Transverse colon (tissue), 4 donors: ENCODE measurements at regions not wholly inside any gene's neighbourhood (a gene's known extent, or its start where the extent isn't known, plus 50 kb on each side); places are given as distances from the start of the nearest gene placed in this dataset.

Source experiments
- DNase-seq: peaks from one replicate; pipeline ENCODE4 v3.0.0-alpha.2; 2019
- H3K27ac ChIP-seq, 4 donors: fragments of 200-600 bp; sonication (generic); 2 replicates each; pipeline ENCODE4 v1.5.1; 2016 to 2018; ENCODE audit warnings: inconsistent platforms in 4 of 4
- H3K27me3 ChIP-seq: fragments of 200-600 bp; sonication (generic); 2 replicates; pipeline ENCODE4 v1.5.1; 2017; ENCODE audit warnings: inconsistent platforms
- H3K36me3 ChIP-seq, 4 donors: fragments of 200-600 bp; sonication (generic); 2 replicates each; pipeline ENCODE4 v1.5.1; 2017 to 2019; ENCODE audit warnings: inconsistent platforms in 4 of 4
- H3K4me1 ChIP-seq, 4 donors: fragments of 200-600 bp; sonication (generic); 2 replicates each; pipeline ENCODE4 v1.5.1; 2017 to 2020; ENCODE audit warnings: inconsistent platforms in 4 of 4
- H3K4me3 ChIP-seq, 4 donors: fragments of 200-600 bp; sonication (generic); 1 replicate in 1 of 4; 2 replicates in 3 of 4; pipeline versions ENCODE4 v1.5.1 to v1.6.1; 2017 to 2019; ENCODE audit warnings: inconsistent platforms in 4 of 4
- H3K9me3 ChIP-seq, 2 donors: fragments of 200-600 bp; sonication (generic); 2 replicates each; pipeline ENCODE4 v1.5.1; 2017 to 2019; ENCODE audit warnings: inconsistent platforms in 2 of 2
- EP300 ChIP-seq: sonication (generic); formaldehyde crosslinking; IDR thresholded peaks from one replicate; pipeline ENCODE4 v1.6.1; 2017; ENCODE audit warnings: antibody characterized with exemption, low read depth
- POLR2A ChIP-seq: fragments of 450-650 bp; IDR thresholded peaks from one replicate; pipeline ENCODE4 v1.6.1; 2016; ENCODE audit warnings: antibody characterized with exemption, mild to moderate bottlenecking, moderate library complexity
- POLR2AphosphoS5 ChIP-seq, 3 donors: sonication (generic); formaldehyde crosslinking; IDR thresholded peaks; one replicate each; pipeline ENCODE4 v1.6.1; 2016; ENCODE audit warnings: antibody characterized with exemption in 3 of 3
- WGBS, 2 donors: methylation state at CpG; one replicate each; pipeline ENCODE4 v1.1.5; 2018; ENCODE audit warnings: low coverage in 1 of 2; 5-methylcytosine and 5-hydroxymethylcytosine counted together
- in situ Hi-C, 4 donors: fragments of 200-750 bp; cut with MboI; loops; one replicate each; pipeline versions ENCODE4 v1.15.0 to v1.15.1; 2017; ENCODE audit warnings: low sequenced_read_pairs in 3 of 4, low pct_ligation_motif_present in 1 of 4, low pct_unique_long_range_greater_than_20kb in 1 of 4
- intact Hi-C: fragments of 100-400 bp; cut with DNase I; formaldehyde crosslinking; loops from one replicate; pipeline ENCODE4 v1.15.1; 2023; ENCODE audit warnings: low total_unique reads
- TF ChIP-seq, protein P1 (sequence below), 5 experiments: fragments of 200-600 bp in 3 of 5; fragments of 450-650 bp in 2 of 5; sonication (generic) in 3 of 5; IDR thresholded peaks; 1 replicate in 2 of 5; 2 replicates in 3 of 5; pipeline ENCODE4 v1.5.1; 2016 to 2017; ENCODE audit warnings: antibody characterized with exemption in 5 of 5, inconsistent platforms in 3 of 5, mild to moderate bottlenecking in 2 of 5, moderate library complexity in 1 of 5

DNA sequence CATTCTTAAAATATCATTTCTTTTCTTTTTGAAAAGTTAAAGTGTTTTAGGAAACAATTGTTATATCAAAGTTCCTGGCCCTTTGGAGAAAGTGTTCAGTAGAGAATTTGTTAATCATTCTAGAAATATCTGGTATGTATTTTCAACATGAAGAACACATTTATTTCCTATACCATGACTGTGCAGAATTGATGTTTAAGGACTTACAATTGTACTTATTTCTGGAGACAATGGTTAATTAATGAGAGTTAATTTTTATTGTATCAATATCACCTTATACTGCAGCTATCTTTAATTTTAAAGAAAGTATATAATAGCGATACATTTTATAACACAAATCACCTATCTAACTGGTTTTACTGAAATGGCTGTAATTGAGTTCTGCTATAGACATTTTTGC, 95.3 kb downstream of the TEX29 start:
- Histone ChIP-seq H3K27me3 (peaks cover 47% of the 10 kb centered on the region), H3K9me3 (no peaks in the 10 kb centered on the region), H3K4me1 (peaks cover 0 to 9% (median 4%) of the 10 kb centered on the region in 4 donors), H3K36me3 (no peaks in the 10 kb centered on the region), H3K4me3 (no peak overlapping the region), H3K27ac (no peak overlapping the region)
- in situ Hi-C loops = no loop called here
- intact Hi-C loops = no loop called here
- 98 to 100% methylated on average over 1 of the region's 1 CpG for WGBS, 2 donors
- DNase-seq = no peak
- TF ChIP-seq POLR2A = no peak
- TF ChIP-seq, protein P1, sequence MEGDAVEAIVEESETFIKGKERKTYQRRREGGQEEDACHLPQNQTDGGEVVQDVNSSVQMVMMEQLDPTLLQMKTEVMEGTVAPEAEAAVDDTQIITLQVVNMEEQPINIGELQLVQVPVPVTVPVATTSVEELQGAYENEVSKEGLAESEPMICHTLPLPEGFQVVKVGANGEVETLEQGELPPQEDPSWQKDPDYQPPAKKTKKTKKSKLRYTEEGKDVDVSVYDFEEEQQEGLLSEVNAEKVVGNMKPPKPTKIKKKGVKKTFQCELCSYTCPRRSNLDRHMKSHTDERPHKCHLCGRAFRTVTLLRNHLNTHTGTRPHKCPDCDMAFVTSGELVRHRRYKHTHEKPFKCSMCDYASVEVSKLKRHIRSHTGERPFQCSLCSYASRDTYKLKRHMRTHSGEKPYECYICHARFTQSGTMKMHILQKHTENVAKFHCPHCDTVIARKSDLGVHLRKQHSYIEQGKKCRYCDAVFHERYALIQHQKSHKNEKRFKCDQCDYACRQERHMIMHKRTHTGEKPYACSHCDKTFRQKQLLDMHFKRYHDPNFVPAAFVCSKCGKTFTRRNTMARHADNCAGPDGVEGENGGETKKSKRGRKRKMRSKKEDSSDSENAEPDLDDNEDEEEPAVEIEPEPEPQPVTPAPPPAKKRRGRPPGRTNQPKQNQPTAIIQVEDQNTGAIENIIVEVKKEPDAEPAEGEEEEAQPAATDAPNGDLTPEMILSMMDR (IDR thresholded peaks at IDR 0.05) = no peak

DNA sequence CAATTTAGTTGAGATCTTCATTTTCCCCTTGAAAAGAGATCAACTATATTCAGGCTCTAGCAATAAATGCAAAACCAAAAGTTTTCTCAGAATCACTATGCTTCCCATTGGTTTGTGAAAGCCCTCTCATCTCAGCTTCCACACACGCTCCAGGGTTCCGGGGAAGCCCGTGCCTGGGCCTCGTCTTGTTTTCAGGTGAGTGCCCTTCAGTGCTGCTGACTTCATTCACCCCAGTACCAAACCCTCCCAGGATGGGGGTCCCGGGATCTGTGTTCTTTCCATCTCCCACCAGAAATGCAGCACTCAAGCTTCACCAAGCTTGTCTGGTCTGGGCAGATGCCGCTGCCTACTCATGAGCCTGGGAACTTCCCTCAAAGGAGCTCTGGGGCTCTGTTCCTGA, 97.7 kb downstream of the TEX29 start:
- intact Hi-C loops (no loop called here), in situ Hi-C loops (no loop called here)
- Histone ChIP-seq H3K9me3 (no peaks in the 10 kb centered on the region), H3K27me3 (peaks cover 24% of the 10 kb centered on the region), H3K27ac (no peak overlapping the region), H3K4me1 (no peaks in the 10 kb centered on the region), H3K36me3 (no peaks in the 10 kb centered on the region), H3K4me3 (no peak overlapping the region)
- TF ChIP-seq, protein P1 (IDR thresholded peaks at IDR 0.05) = no peak
- TF ChIP-seq POLR2AphosphoS5 (IDR thresholded peaks at IDR 0.05) (no peak), EP300 (no peak), POLR2A (no peak)
- 92% methylated on average over 6 of the region's 6 CpGs; no CpG with 5 or more reads in 1 of the 2 donors for WGBS, 2 donors
- no peak for DNase-seq

DNA sequence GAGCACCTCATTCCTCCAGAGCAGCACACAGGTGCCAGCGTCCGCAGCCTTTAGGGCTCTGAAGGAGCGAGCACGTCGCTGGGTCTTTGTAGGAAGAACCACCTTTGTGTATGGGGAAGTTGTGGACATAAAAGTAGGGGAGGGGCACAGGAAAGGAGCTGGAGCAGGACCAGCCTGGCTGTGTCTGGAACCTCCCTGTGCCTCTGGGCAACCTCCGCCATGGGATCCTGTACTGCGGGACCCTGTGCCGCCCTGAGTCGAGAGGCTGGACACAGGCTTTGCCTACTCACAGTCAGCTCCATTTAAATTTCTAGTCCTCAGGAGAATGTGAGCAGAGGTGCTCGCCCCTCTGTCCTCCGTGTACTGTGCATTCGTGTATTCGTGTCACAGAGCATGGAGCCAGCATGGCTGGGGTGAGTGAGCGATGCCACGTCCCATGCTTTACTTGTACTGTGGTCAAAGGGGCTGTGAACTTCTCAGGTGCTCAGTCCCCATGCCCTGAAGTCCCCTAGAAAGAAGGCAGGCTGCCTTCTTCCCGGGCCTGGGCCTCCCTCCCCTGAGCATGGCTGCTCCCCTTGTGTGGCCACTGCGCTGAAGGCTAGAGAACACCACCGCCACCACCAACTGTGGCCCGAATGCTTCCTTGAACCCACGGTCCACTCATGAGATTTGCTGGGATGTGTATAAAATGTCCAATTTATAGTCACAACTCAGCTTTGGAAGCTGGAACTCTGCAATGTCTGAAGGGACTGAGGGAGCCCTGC, 99.9 kb downstream of the TEX29 start:
- Histone ChIP-seq H3K27me3 (peaks cover 2% of the 10 kb centered on the region), H3K4me1 (no peaks in the 10 kb centered on the region), H3K4me3 (no peak overlapping the region), H3K27ac (no peak overlapping the region), H3K36me3 (no peaks in the 10 kb centered on the region), H3K9me3 (no peaks in the 10 kb centered on the region)
- DNase-seq = no peak
- WGBS, 2 donors = 84% methylated on average over 20 of the region's 20 CpGs; no CpG with 5 or more reads in 1 of the 2 donors
- intact Hi-C loops = no loop called here
- TF ChIP-seq EP300 = no peak
- TF ChIP-seq POLR2AphosphoS5 (IDR thresholded peaks at IDR 0.05) = no peak
- TF ChIP-seq POLR2A = no peak
- TF ChIP-seq, protein P1 (IDR thresholded peaks at IDR 0.05) = no peak
- in situ Hi-C loops = no loop called here

DNA sequence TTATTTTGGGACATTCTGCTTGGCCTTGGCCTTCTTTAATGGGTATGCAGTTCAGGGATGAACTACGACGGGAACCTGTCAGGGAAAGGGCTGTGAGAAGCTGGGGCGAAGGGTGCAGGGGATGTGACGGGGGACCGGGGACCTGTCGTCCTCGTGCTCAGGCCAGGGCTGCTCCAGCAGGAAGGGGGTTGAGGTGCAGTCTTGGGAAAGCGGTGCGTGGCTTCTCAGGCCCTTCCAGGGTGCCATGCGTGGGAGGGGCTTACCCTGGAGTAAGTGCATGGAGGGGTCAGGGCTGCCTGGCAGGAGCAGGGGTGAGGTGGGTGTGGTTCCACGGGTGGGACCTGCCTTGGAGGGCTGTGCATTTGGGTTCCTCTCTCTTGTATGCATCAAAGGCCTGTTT, 100.8 kb downstream of the TEX29 start:
- Histone ChIP-seq H3K27me3 (no peaks in the 10 kb centered on the region), H3K4me3 (no peak overlapping the region), H3K9me3 (no peaks in the 10 kb centered on the region), H3K4me1 (no peaks in the 10 kb centered on the region), H3K27ac (no peak overlapping the region), H3K36me3 (no peaks in the 10 kb centered on the region)
- TF ChIP-seq POLR2AphosphoS5 (IDR thresholded peaks at IDR 0.05) = no peak
- no peak for TF ChIP-seq EP300
- TF ChIP-seq, protein P1 (IDR thresholded peaks at IDR 0.05) = no peak
- TF ChIP-seq POLR2A = no peak
- 86 to 100% methylated on average over 2 to 11 of the region's 11 CpGs for WGBS, 2 donors
- intact Hi-C loops = no loop called here
- DNase-seq = no peak
- in situ Hi-C loops = no loop called here
